Adrenal gland (tissue), 9 donors: ENCODE measurements at regions not wholly inside any gene's neighbourhood (a gene's known extent, or its start where the extent isn't known, plus 50 kb on each side); places are given as distances from the start of the nearest gene placed in this dataset.

ENCODE experiments used
- DNase-seq, 7 donors: peaks; one replicate each; pipeline ENCODE4 v3.0.0-alpha.2; 2019 to 2020
- H3K27ac ChIP-seq, 5 donors: fragments of 200-600 bp; sonication (generic) in 4 of 5; 1 replicate in 3 of 5; 2 replicates in 2 of 5; pipeline versions ENCODE4 v1.5.1 to v1.8.0; 2016 to 2020; ENCODE audit warnings: mild to moderate bottlenecking in 1 of 5
- H3K27me3 ChIP-seq: fragments of 200-600 bp; 2 replicates; pipeline ENCODE4 v1.8.0; 2021
- H3K36me3 ChIP-seq, 2 donors: fragments of 200-600 bp; replicated peaks in 1 of 2; 1 replicate in 1 of 2; 2 replicates in 1 of 2; pipeline versions ENCODE4 v1.5.1 to v1.8.0; 2018 to 2022
- H3K4me1 ChIP-seq, 2 donors: fragments of 200-600 bp; replicated peaks in 1 of 2; 1 replicate in 1 of 2; 2 replicates in 1 of 2; pipeline versions ENCODE4 v1.5.1 to v1.8.0; 2018 to 2021
- H3K4me3 ChIP-seq, 4 donors: fragments of 200-600 bp; sonication (generic) in 3 of 4; one replicate each; pipeline ENCODE4 v1.5.1; 2016 to 2018
- H3K9me3 ChIP-seq, 3 donors: fragments of 200-600 bp; sonication (generic) in 1 of 3; replicated peaks in 1 of 3; 1 replicate in 2 of 3; 2 replicates in 1 of 3; pipeline versions ENCODE4 v1.5.1 to v1.8.0; 2016 to 2021
- POLR2A ChIP-seq, 2 donors: fragments of 450-650 bp; IDR thresholded peaks; one replicate each; pipeline ENCODE4 v1.6.1; 2017; ENCODE audit warnings: antibody characterized with exemption in 2 of 2, mild to moderate bottlenecking in 2 of 2, moderate library complexity in 1 of 2
- WGBS, 4 donors: extraction: QIAGEN DNeasy Blood & Tissue Kit in 2 of 4; methylation state at CpG; one replicate each; pipeline versions ENCODE4 v1.1.5 to v1.1.7; 2013 to 2017; 5-methylcytosine and 5-hydroxymethylcytosine counted together
- intact Hi-C, 2 donors: fragments of 100-400 bp; cut with DNase I; formaldehyde crosslinking; loops; one replicate each; pipeline versions ENCODE4 v1.14.1 to v1.15.0; 2022 to 2023
- TF ChIP-seq, protein P1 (sequence below), 6 experiments: fragments of 450-650 bp in 4 of 6; fragments of 200-600 bp in 2 of 6; sonication (generic) in 1 of 6; IDR thresholded peaks; 1 replicate in 5 of 6; 2 replicates in 1 of 6; pipeline versions ENCODE4 v1.5.1 to v1.8.0; 2016 to 2021; ENCODE audit warnings: antibody characterized with exemption in 6 of 6, mild to moderate bottlenecking in 2 of 6, moderate library complexity in 1 of 6
- donor health status: healthy with polysubstance abuse.
- donor health status: Bipolar disorder and iron deficiency.
- donor health status: DM: yes; HTN: yes; CAD: no.
- donor health status: DM: no; HTN: no; CAD: no.
- donor health status: DM: no; HTN: no; CAD: no.

DNA sequence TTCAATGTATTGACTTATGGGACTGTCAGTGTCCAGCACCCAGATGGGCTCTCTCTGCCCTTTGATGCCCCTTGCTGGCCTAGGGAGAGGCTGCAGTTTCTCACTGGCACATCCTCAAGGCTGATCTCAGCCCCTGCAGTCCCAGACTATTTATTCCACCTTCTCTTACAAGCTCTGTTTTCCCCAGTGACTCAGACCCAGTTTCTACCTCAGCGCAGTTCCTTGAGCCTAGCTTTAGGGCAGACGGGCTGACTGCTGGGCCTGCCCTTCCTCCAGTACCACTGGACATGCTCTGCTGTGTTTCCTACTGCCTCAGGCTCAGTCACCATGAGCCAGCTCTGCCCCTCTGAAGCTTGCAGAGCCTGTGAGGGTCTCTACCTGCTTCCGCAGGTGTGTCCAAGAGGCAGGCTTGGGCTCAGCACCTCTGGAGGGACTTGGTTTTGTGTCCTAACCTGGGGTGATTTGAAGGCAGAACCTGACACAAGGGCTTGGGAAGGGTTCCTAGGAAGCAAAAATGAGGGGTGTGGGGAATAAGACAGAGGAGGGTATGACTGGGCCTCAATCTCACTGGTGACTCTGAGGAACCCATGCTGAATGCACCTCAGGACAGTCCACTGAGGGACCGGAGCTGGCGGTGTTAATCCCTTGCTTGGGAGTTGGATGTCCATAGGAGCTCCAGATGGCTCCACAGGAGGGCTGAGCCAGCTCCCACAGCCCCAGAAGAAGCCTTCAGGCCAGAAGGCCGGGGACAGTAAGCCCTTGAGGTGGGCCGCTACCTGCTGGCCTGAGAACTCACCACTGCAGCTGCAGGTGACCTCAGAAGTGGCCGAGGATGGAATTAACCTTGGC is 689.9 kb downstream of the MATN1 start:
- H3K4me1 ChIP-seq, result no peaks in the 10 kb centered on the region
- 76 to 85% (median 81%) methylated on average over 7 to 8 of the region's 8 CpGs for WGBS, 4 donors
- H3K36me3 ChIP-seq, result no peaks in the 10 kb centered on the region
- H3K9me3 ChIP-seq, result no peaks in the 10 kb centered on the region
- intact Hi-C loops, result no loop called here
- H3K27ac ChIP-seq, result no peak overlapping the region
- DNase-seq, result no peak
- H3K4me3 ChIP-seq, result no peak overlapping the region
- TF ChIP-seq POLR2A (IDR thresholded peaks at IDR 0.05), result no peak
- TF ChIP-seq, protein P1, sequence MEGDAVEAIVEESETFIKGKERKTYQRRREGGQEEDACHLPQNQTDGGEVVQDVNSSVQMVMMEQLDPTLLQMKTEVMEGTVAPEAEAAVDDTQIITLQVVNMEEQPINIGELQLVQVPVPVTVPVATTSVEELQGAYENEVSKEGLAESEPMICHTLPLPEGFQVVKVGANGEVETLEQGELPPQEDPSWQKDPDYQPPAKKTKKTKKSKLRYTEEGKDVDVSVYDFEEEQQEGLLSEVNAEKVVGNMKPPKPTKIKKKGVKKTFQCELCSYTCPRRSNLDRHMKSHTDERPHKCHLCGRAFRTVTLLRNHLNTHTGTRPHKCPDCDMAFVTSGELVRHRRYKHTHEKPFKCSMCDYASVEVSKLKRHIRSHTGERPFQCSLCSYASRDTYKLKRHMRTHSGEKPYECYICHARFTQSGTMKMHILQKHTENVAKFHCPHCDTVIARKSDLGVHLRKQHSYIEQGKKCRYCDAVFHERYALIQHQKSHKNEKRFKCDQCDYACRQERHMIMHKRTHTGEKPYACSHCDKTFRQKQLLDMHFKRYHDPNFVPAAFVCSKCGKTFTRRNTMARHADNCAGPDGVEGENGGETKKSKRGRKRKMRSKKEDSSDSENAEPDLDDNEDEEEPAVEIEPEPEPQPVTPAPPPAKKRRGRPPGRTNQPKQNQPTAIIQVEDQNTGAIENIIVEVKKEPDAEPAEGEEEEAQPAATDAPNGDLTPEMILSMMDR (IDR thresholded peaks at IDR 0.05), result no peak
- no peaks in the 10 kb centered on the region for H3K27me3 ChIP-seq

DNA sequence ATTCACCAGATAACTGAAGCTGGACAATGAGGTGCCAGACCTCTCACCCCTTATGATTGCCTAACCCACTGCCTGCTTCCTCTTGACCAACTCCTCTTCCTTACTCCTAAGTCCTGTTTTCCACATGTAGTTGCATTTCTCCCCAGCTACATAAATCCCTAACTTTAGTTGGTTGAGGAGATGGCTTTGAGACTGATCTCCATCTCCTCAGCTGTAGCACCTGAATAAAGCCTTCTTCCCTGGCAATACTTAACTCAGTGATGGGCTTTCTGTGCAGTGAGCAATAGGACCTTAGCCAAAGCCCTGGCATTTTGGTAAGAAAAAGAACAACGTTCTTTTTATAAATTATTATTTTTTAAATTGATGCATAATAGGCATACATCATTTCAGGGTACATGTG is 691.1 kb downstream of the MATN1 start:
- WGBS, 4 donors, result 66 to 78% (median 67%) methylated on average over 1 of the region's 1 CpG
- Histone ChIP-seq H3K27ac (no peak overlapping the region), H3K36me3 (no peaks in the 10 kb centered on the region), H3K27me3 (no peaks in the 10 kb centered on the region), H3K9me3 (no peaks in the 10 kb centered on the region), H3K4me1 (no peaks in the 10 kb centered on the region), H3K4me3 (no peak overlapping the region)
- TF ChIP-seq POLR2A (IDR thresholded peaks at IDR 0.05), result no peak
- TF ChIP-seq, protein P1 (IDR thresholded peaks at IDR 0.05), result no peak
- intact Hi-C loops, result no loop called here
- no peak for DNase-seq

DNA sequence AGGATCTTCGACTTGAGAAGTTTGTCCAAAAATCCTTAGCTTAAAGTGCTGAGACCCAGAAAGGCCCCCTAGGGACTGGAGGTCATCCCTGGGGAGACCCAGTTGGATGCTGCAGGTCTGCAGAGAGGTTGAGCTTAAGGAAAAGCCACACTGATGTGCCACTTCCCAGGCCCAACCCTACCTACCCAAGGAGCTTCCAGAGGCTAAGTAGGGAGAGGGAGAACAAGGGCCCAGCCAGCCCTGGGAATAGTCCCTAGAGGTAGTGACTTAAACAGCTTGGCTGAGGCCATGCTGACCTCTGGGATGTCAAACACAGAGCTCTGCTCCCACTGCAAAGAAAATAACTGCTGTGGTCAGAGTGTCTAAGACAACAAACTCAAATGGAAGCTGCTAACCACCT is 693.7 kb downstream of the MATN1 start:
- TF ChIP-seq, protein P1 (IDR thresholded peaks at IDR 0.05), result no peak
- TF ChIP-seq POLR2A (IDR thresholded peaks at IDR 0.05), result no peak
- Histone ChIP-seq H3K27ac (no peak overlapping the region), H3K27me3 (no peaks in the 10 kb centered on the region), H3K4me1 (no peaks in the 10 kb centered on the region), H3K36me3 (no peaks in the 10 kb centered on the region), H3K9me3 (no peaks in the 10 kb centered on the region), H3K4me3 (no peak overlapping the region)
- DNase-seq, result no peak
- intact Hi-C loops, result no loop called here
- WGBS, 4 donors, result 46 to 59% (median 53%) methylated on average over 1 of the region's 1 CpG

DNA sequence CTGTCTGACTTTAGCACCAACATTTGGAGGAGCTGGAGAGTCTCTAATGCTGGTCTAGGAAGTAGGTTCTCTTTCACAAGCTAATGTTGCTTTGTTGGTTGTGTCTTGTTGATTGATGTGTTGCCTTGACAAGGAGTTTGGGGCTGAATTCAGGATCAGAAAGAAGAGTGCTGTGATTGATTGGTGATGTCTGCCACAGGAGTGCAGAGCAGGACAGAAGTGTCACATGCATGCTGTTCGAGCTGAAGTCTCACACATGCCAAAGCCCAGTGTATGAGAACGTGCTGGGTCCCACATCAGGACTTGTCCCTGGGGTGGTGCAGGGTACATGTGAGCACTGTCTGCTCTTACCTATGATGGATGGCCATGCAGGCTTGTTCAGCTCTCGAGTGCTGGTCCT is 694.4 kb downstream of the MATN1 start:
- Histone ChIP-seq H3K4me3 (no peak overlapping the region), H3K9me3 (no peaks in the 10 kb centered on the region), H3K36me3 (no peaks in the 10 kb centered on the region), H3K27me3 (no peaks in the 10 kb centered on the region), H3K27ac (no peak overlapping the region), H3K4me1 (no peaks in the 10 kb centered on the region)
- 52 to 61% (median 56%) methylated on average over 3 of the region's 3 CpGs for WGBS, 4 donors
- intact Hi-C loops, result no loop called here
- DNase-seq, result no peak
- TF ChIP-seq POLR2A (IDR thresholded peaks at IDR 0.05), result no peak
- TF ChIP-seq, protein P1 (IDR thresholded peaks at IDR 0.05), result no peak
